NOMO-1 treated with dmso at 0.1 percent for 144 hours (cell line): ENCODE measurements at regions not wholly inside any gene's neighbourhood (a gene's known extent, or its start where the extent isn't known, plus 50 kb on each side); places are given as distances from the start of the nearest gene placed in this dataset.
A peak's percentile ranks its signal among the peaks of the same experiment; 100 is the strongest.
"Not testable (repeated sequence)": the region's sequence is repeated elsewhere in the genome, so short reads cannot be mapped to it uniquely, and the experiment has no call there.

Experiments used
- DNase-seq: peaks from one replicate; lab custom pipeline; 2025; ENCODE audit not compliant: unreplicated experiment; lab: John Stamatoyannopoulos, UW

DNA sequence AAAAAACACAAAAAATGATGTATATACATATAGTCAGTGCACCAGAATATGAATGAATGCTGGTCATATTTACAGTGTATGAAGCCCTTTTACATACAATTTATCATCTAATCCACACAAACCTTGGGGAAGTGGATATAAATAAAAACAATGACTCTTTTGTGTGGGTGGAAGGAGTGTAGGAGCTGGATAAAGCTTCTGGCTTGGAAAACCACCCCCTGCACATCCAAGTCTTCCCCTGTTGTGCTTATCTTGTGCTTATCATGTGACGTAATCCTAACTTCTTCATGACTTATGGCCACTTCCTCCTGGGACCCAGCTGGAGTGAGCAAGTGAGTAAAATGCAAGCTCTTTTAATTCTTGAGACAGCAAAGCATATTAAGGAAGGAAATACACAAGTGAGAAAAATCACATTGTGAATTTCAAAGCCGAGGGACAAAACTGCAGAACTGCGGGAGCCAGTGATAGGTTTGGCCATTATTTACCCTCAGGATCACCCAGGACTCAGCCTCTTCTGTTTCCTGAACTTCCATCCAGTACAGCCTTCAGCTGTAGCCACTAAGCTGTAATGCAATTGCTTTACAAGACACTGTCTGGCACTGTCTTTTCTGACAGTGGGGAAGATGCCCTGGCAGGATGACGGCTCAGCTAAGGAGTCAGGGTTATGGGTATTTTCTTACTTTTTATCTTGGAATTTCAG, 104.0 kb upstream of the PPM1J start:
- DNase-seq, result peak; percentile 65

GRCh38 chr1:112817555-112818373, 102.6 kb upstream of the PPM1J start:
- DNase-seq, result no peak

- no peak for DNase-seq
Measured at GRCh38 chr1:112815376-112815775, 100.2 kb upstream of the PPM1J start.

DNA sequence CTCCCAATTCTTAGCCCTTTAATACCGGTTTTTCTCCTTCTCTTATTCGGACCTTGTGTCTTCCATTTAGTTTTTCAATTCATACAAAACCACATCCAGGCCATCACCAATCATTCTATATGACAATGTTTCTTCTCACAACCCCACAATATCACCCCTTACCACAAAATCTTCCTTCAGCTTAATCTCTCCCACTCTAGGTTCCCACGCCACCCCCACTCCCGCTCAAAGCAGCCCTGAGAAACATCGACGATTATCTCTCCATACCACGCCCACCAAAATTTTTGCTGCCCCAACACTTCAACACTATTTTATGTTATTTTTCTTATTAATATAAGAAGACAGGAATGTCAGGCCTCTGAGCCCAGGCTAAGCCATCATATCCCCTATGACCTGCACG, 99.5 kb upstream of the PPM1J start:
- DNase-seq, result not testable (repeated sequence)

GRCh38 chr1:112808861-112809684, 93.9 kb upstream of the PPM1J start:
- DNase-seq, result no peak

- DNase-seq, result no peak
Measured at GRCh38 chr1:112807999-112808398, 92.9 kb upstream of the PPM1J start.

GRCh38 chr1:112807117-112807516, 92.0 kb upstream of the PPM1J start:
- DNase-seq, result no peak

DNA sequence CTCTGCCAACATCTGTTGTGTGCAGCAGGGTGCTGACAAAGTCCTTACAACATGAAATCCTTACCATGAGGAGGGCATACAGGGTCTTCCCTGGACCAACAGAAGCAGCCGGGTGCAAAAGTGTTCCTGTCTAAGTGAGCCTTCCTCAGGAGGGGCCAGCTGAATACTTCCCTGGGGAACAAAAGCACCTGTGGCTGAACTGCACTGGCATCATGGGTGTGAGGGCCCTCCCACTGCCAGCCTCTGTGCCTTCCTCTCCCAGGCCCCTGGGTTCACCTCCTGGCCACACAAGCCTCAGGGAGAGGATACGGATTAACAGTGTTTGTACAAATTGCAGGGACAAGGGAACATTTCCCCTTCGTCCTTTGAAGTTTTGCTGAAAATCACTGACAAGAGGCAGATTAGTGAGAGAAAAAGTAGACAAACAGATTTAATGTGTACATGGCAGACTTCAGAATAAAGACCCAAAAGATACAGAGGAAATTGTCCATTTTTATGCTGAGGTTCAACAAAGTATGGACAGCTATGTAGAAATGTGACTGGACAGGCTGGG, 91.0 kb upstream of the PPM1J start:
- no peak for DNase-seq

DNA sequence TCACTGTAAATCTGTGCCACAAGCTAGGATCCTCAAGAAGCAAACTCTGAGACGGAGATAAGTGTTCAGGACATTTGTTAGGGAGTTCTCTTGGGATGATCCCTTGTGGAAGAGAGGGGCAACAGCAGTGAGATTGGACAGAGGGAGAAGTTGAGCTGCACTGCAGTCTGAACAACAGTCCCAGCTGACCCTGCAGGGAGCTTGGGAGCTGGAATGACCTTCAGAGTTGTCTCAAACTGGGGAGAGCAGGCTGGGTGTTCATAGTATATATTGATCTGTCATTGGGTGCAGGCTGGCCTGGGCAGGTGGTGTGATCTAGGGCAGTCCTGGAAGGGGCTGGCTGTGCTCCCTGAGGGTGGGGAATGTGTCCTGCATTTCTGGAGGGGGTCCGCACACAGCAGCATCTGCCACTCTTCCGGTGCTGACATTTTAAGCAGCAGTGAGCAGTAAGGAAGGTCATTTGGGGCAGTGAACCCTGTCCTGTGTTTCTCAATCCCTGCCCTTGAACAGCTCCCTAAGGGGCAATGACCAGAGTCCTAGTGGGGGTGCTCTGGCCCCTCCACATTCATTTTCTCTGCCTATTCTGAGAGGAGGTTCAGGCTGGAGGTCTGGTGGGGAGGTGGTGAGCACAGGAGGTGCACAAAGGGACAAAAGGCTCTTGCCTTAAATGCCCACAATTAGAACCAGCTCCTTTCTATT, 90.2 kb upstream of the PPM1J start:
- no peak for DNase-seq

DNA sequence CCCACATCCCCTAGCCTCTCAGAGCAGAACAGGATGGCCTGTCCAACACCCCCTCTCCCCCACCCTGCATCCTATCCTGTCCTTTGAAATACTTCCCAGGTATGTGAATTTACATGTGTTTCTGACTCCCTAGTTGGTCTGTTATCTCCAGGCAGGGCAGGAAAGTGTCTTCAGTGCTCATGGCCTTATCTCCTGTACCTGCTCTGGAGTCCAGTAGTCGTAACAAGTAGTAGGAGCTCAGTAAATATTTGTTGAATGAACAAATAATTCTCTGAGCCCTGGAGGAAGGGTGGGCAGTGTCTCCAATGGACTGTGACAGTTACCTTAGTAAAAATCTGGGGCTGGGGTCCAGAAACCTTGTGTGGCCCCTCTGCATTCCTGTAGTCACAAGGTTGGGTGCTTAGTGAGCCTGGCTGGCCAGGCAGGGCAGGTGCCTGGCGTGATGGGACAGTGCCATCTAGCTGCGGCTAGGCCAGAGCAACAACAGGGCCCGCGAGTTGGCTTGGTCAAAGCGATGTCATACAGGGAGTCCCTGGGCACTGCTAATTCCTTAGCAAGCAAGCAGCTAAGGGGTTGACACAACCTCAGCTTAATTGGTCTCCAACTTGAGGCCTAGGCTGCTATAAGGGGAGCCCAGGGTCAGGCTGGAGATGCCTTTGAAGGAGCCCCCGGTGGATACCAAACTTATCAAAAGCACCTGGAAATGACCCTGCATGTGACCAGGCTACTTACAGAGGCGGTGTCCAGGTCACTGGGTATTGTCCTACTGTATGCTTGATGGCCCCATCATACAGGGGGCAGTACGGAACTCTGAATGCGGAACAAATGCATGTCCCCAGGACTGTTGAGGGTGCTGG, 89.0 kb upstream of the PPM1J start:
- DNase-seq, result peak; percentile 13

DNA sequence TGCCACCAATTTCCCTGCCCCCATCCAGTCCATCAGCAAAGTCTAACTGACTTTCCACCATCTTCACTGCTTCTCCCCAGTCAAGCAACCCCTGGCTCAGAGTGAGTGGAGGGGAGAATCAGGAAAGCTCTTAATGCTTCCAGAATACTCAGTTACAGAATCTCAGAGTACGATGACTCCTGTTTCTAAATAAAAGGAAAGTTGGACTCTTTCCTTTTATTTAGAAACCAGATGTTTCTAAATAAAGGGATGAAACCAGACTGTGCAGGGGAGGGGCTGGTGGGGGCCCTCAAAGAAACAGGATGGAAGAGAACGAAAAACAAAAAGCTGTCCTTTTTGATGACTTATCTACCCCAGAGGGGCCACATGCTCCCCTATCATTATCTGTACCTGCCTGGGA, 85.2 kb upstream of the PPM1J start:
- no peak for DNase-seq

GRCh38 chr1:112798292-112798691, 83.2 kb upstream of the PPM1J start:
- no peak for DNase-seq

GRCh38 chr1:112797224-112797623, 82.1 kb upstream of the PPM1J start:
- DNase-seq, result no peak

DNA sequence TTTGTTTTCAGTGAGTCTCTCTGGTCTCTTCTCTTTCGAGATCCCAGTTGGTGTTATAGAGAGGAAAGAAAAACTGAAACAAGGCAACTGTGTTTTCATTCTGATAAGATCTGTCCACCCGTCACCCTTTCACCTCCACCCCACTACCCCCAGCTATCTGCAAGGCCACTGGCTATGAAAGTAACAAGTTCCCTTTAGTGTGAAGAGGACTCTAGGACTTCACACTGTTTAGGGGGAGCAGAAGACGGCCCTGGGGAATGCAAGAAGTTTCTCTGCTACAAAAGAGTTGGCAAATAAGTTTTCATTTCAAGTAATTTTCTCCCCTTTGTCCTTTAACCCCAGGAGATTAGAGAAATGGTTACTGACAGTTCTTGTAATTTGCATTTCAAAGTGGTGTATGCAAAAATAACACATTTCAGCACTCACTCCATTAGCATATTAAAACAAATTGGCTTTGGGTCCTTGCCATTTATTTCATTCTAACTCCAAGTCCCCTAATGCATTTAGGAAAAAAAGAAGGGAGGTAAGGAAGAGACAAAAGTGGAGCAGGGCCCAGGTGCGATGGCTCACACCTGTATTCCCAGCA, 79.6 kb upstream of the PPM1J start:
- DNase-seq, result no peak

- DNase-seq, result no peak
Measured at GRCh38 chr1:112793631-112794565, 78.8 kb upstream of the PPM1J start.

- no peak for DNase-seq
Measured at GRCh38 chr1:112791723-112792104, 76.6 kb upstream of the PPM1J start.

DNA sequence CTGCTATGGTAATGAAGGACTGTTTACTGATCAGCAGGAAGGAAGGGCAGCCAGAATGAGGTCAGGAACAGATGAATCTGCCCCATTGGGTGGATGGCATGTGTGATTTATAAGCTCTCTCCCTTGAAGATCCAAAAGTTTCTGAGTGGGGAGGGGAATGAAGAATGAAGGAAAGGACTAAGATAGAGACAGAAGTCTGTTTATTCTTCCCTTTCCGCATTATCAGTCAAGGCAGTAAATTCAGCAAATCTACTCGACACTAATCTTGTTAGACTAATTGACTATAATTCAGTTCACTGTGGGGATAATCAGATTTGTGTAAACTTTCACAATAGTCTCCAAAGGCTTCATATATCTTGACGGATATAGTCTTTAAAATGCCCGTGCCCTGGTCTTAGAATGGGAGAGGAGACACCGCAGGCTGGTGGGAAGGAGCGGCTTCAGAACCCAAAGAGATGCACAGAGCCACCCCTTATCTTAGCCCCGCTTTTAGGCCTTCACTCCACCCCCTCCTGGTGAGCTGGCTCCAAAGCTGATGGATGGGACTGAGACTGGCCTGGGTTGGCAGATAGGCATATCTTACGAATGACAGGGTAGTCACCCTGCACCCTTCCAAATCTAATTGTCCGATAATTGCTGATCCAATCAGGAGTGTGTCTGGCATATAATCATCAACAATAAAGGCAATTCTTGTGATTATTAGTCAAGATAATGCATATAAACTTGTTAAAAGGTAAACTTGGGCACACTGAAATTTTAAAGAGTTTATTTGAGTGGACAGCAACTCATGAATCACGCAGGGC, 76.0 kb upstream of the PPM1J start:
- DNase-seq, result no peak

DNA sequence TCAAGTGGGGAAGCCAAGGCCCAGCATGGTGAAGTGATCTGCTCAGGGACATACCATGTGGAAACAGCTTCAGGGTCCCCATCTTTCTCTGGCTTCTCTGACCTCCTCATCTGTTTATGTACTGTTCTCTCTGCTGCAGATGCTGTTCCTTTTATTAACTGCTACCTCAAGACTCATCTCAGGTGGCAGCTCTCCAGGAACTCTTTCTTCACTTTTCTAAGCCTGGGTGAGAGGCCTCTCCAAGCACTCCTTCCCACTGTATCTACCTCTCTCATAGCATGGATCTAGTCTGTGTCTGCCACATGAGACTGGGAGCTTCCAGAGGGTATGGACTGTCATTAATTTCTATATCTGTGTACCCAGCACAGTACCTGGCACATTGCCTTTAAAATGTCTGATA, 73.4 kb upstream of the PPM1J start:
- no peak for DNase-seq
